Stimulated activated memory B cell treated with anti-CD40 and anti-IgM and Interleukin-4, amounts not matched to agents 10 μg/mL and 1 μg/mL and 100 μg/mL, for 72 hours (primary cell): ENCODE measurements at regions not wholly inside any gene's neighbourhood (a gene's known extent, or its start where the extent isn't known, plus 50 kb on each side); places are given as distances from the start of the nearest gene placed in this dataset.
"Not testable (repeated sequence)": the region's sequence is repeated elsewhere in the genome, so short reads cannot be mapped to it uniquely, and the experiment has no call there.

Source experiments
- ATAC-seq: fragments of 150-1000 bp; cut with Tn5 transposase; 2 replicates; pipeline ENCODE4 v1.10.0; 2021
- H3K27ac Mint-ChIP-seq: one replicate; pipeline ENCODE4 v1.8.0; 2022; ENCODE audit warnings: mild to moderate bottlenecking, mixed read lengths
- H3K27me3 Mint-ChIP-seq: one replicate; pipeline ENCODE4 v1.8.0; 2022; ENCODE audit warnings: mixed read lengths
- H3K36me3 Mint-ChIP-seq: one replicate; pipeline ENCODE4 v1.8.0; 2022; ENCODE audit warnings: mixed read lengths
- H3K4me1 Mint-ChIP-seq: one replicate; pipeline ENCODE4 v1.8.0; 2022; ENCODE audit warnings: mixed read lengths
- H3K4me3 Mint-ChIP-seq: one replicate; pipeline ENCODE4 v1.8.0; 2022; ENCODE audit warnings: mild to moderate bottlenecking, moderate library complexity, mixed read lengths
- H3K9me3 Mint-ChIP-seq: one replicate; pipeline ENCODE4 v1.8.0; 2022; ENCODE audit warnings: mixed read lengths

DNA sequence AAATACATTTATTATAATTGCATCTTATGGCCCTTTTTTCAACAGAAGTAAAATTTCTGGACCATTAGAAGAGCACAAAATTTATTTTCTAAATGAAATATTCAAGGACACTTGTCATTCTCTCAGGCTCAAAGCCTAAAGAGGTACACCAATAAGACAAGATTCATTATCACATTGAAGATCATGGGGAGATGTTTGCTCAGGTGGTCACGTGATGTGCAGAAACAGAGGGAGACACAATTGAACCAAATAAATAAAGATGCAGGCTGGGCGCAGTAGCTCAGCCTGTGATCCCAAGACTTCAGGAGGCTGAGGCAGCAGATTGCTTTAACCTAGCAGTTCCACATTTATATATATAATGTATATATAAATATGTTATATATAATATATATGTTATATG, 53.2 kb upstream of the TMEM254 start:
- no peaks in the 10 kb centered on the region for H3K9me3 Mint-ChIP-seq
- H3K36me3 Mint-ChIP-seq = no peaks in the 10 kb centered on the region
- peaks cover 6% of the 10 kb centered on the region for H3K4me1 Mint-ChIP-seq

DNA sequence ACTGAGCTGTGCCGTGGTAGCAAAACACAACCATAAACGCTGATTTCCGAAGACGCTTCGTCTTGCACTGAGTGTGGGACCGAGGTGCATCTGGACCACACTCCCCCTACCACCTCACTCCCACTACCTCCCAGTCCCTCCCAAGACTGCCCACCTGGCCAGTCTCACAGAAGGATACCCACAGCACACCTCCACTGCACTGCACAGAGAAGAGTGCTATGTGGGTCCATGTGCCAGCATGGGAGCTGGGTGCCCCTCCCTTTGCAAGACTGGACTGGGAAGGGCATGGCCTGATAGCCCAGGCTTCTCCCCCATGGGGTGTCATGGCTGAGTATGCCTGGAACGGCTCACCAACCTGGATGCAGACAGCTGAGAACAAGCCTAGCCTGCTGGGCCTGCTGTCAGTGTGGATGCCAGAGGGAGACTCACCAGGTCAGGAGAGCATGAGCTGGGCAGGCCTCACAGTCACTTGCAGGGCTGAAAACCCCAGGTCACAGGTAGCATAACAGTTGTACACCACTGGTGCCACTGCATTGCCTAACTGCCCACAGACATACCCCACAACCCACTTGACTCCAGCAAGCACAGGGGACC, 56.0 kb upstream of the TMEM254 start:
- ATAC-seq = peak; percentile 31
- H3K27ac Mint-ChIP-seq = not testable (repeated sequence)

More for the DNA sequence above, 53.2 kb upstream of the TMEM254 start:
- H3K27ac Mint-ChIP-seq = no peak overlapping the region
- no peak overlapping the region for H3K4me3 Mint-ChIP-seq
- no peaks in the 10 kb centered on the region for H3K27me3 Mint-ChIP-seq
- no peak for ATAC-seq

DNA sequence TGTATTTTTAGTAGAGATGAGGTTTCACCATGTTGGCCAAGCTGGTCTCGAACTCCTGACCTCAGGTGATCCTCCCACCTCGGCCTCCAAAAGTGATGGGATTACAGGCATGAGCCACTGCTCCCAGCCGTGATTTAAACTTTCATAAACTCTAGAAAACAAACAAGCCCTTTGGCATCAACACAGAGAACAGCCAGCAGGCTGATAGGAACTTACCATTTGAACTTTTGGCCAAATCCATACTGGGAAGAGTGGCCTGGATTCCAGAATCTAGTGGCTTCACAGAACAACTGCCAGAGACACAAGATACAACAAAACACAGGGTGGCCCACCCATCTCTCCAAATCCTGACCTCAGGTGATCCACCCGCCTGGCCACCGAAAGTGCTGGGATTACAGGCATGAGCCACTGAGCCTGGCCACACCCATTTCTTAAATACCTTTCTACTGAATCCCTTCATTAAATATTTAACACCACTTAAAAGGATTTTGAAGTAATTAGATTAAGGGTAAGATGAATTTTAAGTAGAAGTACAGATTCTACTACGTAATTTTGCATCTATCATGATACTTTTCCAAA, 60.0 kb upstream of the TMEM254 start:
- H3K4me1 Mint-ChIP-seq = not testable (repeated sequence)

More for the DNA sequence above, 56.0 kb upstream of the TMEM254 start:
- H3K4me3 Mint-ChIP-seq, H3K9me3 Mint-ChIP-seq, H3K36me3 Mint-ChIP-seq, H3K4me1 Mint-ChIP-seq: not testable (repeated sequence)
- peaks cover 13% of the 10 kb centered on the region for H3K27me3 Mint-ChIP-seq

DNA sequence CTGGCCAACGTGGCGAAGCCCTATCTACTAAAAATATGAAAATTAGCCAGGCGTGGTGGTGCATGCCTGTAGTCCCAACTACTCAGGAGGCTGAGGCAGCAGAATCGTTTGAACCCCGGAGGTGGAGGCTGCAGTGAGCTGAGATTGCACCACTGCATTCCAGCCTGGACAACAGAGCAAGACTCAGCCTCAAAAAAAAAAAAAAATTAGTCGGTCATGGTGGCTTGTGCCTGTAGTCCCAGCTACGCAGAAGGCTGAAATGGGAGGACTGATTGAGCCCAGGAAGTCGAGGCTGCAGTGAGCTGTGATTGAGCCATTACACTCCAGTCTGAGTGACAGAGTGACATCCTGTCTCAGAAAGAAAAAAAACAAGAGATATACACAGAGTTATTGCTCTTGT, 61.3 kb upstream of the TMEM254 start:
- not testable (repeated sequence) for H3K27ac Mint-ChIP-seq, H3K9me3 Mint-ChIP-seq, ATAC-seq, H3K4me1 Mint-ChIP-seq, H3K36me3 Mint-ChIP-seq, H3K4me3 Mint-ChIP-seq
- H3K27me3 Mint-ChIP-seq = peaks cover 13% of the 10 kb centered on the region

More for the DNA sequence above, 60.0 kb upstream of the TMEM254 start:
- not testable (repeated sequence) for H3K36me3 Mint-ChIP-seq, H3K27ac Mint-ChIP-seq, H3K9me3 Mint-ChIP-seq, ATAC-seq, H3K4me3 Mint-ChIP-seq
- peaks cover 13% of the 10 kb centered on the region for H3K27me3 Mint-ChIP-seq

DNA sequence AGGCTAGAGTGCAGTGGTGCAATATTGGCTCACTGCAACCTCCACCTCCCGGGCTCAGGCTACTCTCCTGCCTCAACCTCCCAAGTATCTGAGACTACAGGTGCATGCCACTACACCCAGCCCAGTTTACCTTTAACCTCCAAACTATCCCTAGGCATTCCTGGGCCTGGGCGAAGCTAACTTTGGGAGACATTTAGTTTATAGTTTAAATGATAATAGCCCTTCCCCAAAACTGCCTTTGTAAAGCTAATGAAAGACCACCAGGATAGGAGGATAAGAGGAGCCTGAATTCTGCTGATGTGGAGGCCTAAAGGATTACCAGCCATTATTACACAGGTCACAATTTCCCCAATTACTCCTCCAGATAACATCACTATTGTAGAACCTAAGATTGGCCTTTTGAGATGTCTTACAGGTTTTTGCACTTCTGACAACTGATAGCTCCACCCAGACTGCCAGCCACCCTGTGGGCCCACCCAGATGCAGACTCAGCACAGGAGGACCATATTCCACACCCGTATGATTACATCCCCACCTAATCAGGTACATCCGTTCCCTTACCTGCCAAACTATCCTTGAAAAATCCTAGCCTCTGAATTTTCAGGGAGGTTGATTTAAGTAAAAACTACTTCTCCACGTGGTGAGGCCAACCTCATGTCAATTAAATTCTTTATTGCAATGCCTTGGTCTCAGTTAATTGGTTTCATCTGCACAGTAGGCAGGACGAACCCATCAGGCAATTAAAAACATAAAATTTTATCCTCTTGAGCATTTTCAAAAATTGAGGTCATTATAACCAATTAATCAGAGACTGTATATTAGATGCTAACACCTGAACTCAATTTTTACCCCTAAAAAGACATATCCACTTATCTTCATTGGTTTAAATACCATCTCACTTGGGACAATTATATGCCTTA, 62.3 kb upstream of the TMEM254 start:
- Mint-ChIP-seq H3K4me3 (no peak overlapping the region), H3K9me3 (no peaks in the 10 kb centered on the region), H3K4me1 (no peaks in the 10 kb centered on the region), H3K36me3 (no peaks in the 10 kb centered on the region), H3K27me3 (peaks cover 13% of the 10 kb centered on the region), H3K27ac (no peak overlapping the region)
- no peak for ATAC-seq

DNA sequence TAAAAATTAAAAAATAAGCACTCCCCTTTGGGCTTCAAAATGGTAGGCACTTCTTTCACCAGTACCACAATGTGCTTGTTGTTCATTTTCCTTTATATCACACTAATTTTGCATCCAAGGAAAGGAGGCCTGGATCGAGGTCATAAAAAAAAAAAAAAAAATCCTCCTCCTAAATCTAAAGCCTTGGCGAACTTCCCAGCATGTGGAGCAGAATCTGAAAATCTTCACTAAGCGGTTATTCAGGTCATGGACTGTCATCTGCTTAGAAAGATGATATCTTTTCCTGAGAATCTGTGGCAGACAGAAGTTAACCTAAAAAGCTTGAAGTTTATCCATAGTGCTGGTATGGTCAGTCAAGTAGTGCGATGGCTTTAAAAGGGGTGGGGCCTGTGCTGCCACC, 64.2 kb upstream of the SFTPD start:
- not testable (repeated sequence) for H3K27me3 Mint-ChIP-seq, H3K27ac Mint-ChIP-seq, H3K36me3 Mint-ChIP-seq, ATAC-seq, H3K4me1 Mint-ChIP-seq, H3K9me3 Mint-ChIP-seq, H3K4me3 Mint-ChIP-seq

DNA sequence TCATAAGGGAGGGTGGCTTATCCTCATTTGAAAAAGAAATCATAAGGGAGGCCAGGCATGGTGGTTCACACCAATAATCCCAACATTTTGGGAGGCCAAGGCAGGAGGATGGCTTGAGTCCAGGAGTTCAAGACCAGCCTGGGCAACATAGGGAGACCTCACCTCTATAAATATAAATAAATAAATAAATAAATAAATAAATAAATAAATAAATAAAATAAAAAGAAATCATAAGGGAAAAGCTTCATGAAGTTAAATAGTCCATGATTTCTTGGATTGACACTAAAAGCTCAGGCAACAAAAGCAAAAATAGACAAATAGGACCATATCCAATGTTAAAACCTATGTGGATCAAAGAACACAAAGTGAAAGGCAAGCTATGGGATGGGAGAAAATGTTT, 62.2 kb upstream of the SFTPD start:
- not testable (repeated sequence) for H3K27ac Mint-ChIP-seq, H3K27me3 Mint-ChIP-seq, H3K4me3 Mint-ChIP-seq, H3K36me3 Mint-ChIP-seq, H3K9me3 Mint-ChIP-seq, H3K4me1 Mint-ChIP-seq, ATAC-seq

DNA sequence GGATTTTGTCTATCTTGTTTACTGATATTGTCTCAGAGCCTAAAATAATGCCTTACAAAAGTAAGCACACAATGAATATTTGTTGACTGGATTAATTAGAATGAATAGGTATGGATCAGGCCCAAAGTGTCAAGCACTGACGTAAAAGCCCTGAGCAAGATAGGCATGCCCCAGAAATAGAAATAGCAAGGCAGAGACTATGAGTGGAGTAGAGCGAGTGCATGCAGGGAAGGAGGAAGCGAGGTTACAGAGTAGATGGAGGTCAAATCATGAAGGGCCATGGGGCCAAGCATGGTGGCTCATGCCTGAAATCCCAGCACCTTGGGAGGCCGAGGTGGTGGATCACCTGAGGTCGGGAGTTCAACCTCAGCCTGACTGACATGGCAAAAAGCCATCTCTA, 51.6 kb upstream of the SFTPD start:
- no peak for ATAC-seq
- no peaks in the 10 kb centered on the region for H3K9me3 Mint-ChIP-seq
- no peaks in the 10 kb centered on the region for H3K36me3 Mint-ChIP-seq
- H3K4me3 Mint-ChIP-seq = no peak overlapping the region
- peaks cover 30% of the 10 kb centered on the region for H3K27me3 Mint-ChIP-seq
- H3K27ac Mint-ChIP-seq = no peak overlapping the region
- H3K4me1 Mint-ChIP-seq = no peaks in the 10 kb centered on the region
